ENCODE measurements at regions not wholly inside any gene's neighbourhood (a gene's known extent, or its start where the extent isn't known, plus 50 kb on each side); places are given as distances from the start of the nearest gene placed in this dataset.

- TF ChIP-seq FOSL1 (IDR thresholded peaks at IDR 0.05; ENCODE audit: low read depth), result no peak
- no peak for TF ChIP-seq ELF1 (IDR thresholded peaks at IDR 0.05; ENCODE audit: borderline replicate concordance, low read depth)
- no peak for TF ChIP-seq EZH2 (IDR thresholded peaks at IDR 0.05)
- no peak for TF ChIP-seq SIN3A (IDR thresholded peaks at IDR 0.05; ENCODE audit: low read depth)
- no peak for TF ChIP-seq REST (IDR thresholded peaks at IDR 0.05; ENCODE audit: low read depth)
- TF ChIP-seq, protein P1, sequence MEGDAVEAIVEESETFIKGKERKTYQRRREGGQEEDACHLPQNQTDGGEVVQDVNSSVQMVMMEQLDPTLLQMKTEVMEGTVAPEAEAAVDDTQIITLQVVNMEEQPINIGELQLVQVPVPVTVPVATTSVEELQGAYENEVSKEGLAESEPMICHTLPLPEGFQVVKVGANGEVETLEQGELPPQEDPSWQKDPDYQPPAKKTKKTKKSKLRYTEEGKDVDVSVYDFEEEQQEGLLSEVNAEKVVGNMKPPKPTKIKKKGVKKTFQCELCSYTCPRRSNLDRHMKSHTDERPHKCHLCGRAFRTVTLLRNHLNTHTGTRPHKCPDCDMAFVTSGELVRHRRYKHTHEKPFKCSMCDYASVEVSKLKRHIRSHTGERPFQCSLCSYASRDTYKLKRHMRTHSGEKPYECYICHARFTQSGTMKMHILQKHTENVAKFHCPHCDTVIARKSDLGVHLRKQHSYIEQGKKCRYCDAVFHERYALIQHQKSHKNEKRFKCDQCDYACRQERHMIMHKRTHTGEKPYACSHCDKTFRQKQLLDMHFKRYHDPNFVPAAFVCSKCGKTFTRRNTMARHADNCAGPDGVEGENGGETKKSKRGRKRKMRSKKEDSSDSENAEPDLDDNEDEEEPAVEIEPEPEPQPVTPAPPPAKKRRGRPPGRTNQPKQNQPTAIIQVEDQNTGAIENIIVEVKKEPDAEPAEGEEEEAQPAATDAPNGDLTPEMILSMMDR (IDR thresholded peaks at IDR 0.05 in 2 of 3, conservative IDR thresholded peaks at IDR 0.05 in 1 of 3; ENCODE audit: borderline replicate concordance in 1 of 3, insufficient read depth in 1 of 3, low read depth in 2 of 3, low read length in 2 of 3), result no peak
- TF ChIP-seq TCF7L2 (IDR thresholded peaks at IDR 0.05; ENCODE audit: borderline replicate concordance, extremely low read depth, insufficient read depth, insufficient read length), result no peak
- no peak for TF ChIP-seq SRF (IDR thresholded peaks at IDR 0.05; ENCODE audit: low read depth)
- TF ChIP-seq EZH2phosphoT487 (IDR thresholded peaks at IDR 0.05; ENCODE audit: borderline replicate concordance), result no peak
- TF ChIP-seq RAD21 (IDR thresholded peaks at IDR 0.05; ENCODE audit: low read depth), result no peak
- BruUV-seq (replicated peaks), result no TSS peak
- H3K4me2 ChIP-seq (ENCODE audit: low read length), result no peak overlapping the region
- no peak overlapping the region for H2AFZ ChIP-seq (ENCODE audit: low read depth, low read length, poor library complexity, severe bottlenecking)
- ChIA-PET RAD21 (ENCODE audit: low non-redundant PET in 1 of 2, low total read pairs in 2 of 2, uncharacterized antibody in 2 of 2, unreplicated experiment in 2 of 2) (no interaction called here), CTCF (no interaction called here), POLR2A (no interaction called here)
- no peak overlapping the region for H3K9ac ChIP-seq (ENCODE audit: low read length)
- ATAC-seq, result no peak
- no peaks in the 10 kb centered on the region for H3K36me3 ChIP-seq (ENCODE audit: control insufficient read depth in 1 of 2, insufficient read depth in 2 of 2, low read length in 2 of 2)
- H4K20me1 ChIP-seq (ENCODE audit: insufficient read depth), result no peaks in the 10 kb centered on the region
- peaks cover 42% of the 10 kb centered on the region; the same call in 1 of the 2 replicates for H3K27me3 ChIP-seq (ENCODE audit: insufficient read depth, low read length)
- intact Hi-C loops (cut with micrococcal nuclease), result no loop called here
- H3K9me3 ChIP-seq (ENCODE audit: control insufficient read depth in 1 of 2, insufficient read depth in 1 of 2, low read depth in 1 of 2, low read length in 2 of 2), result no peaks in the 10 kb centered on the region
- no peaks in the 10 kb centered on the region for H3K9me2 ChIP-seq (ENCODE audit: insufficient read depth)
- no peaks in the 10 kb centered on the region for H3K79me2 ChIP-seq (ENCODE audit: insufficient read depth, low read length)
- H3K27ac ChIP-seq (ENCODE audit: low read depth, low read length), result no peak overlapping the region
- no peaks in the 10 kb centered on the region for H3K4me1 ChIP-seq (ENCODE audit: control insufficient read depth in 1 of 2, insufficient read depth in 2 of 2, low read length in 2 of 2)
- H3K4me3 ChIP-seq (replicated peaks in 1 of 2; ENCODE audit: low read depth in 1 of 2, low read length in 2 of 2), result no peak overlapping the region
- no peak for DNase-seq (ENCODE audit: low read depth, low spot score)
These were observed 146.8 kb downstream of the FZD1 start for GRCh38 chr7:91411060-91411459.
